Transverse colon (tissue), 4 donors: ENCODE measurements at regions not wholly inside any gene's neighbourhood (a gene's known extent, or its start where the extent isn't known, plus 50 kb on each side); places are given as distances from the start of the nearest gene placed in this dataset.

Source experiments
- DNase-seq: peaks from one replicate; pipeline ENCODE4 v3.0.0-alpha.2; 2019
- H3K27ac ChIP-seq, 4 donors: fragments of 200-600 bp; sonication (generic); 2 replicates each; pipeline ENCODE4 v1.5.1; 2016 to 2018; ENCODE audit warnings: inconsistent platforms in 4 of 4
- H3K27me3 ChIP-seq: fragments of 200-600 bp; sonication (generic); 2 replicates; pipeline ENCODE4 v1.5.1; 2017; ENCODE audit warnings: inconsistent platforms
- H3K36me3 ChIP-seq, 4 donors: fragments of 200-600 bp; sonication (generic); 2 replicates each; pipeline ENCODE4 v1.5.1; 2017 to 2019; ENCODE audit warnings: inconsistent platforms in 4 of 4
- H3K4me1 ChIP-seq, 4 donors: fragments of 200-600 bp; sonication (generic); 2 replicates each; pipeline ENCODE4 v1.5.1; 2017 to 2020; ENCODE audit warnings: inconsistent platforms in 4 of 4
- H3K4me3 ChIP-seq, 4 donors: fragments of 200-600 bp; sonication (generic); 1 replicate in 1 of 4; 2 replicates in 3 of 4; pipeline versions ENCODE4 v1.5.1 to v1.6.1; 2017 to 2019; ENCODE audit warnings: inconsistent platforms in 4 of 4
- H3K9me3 ChIP-seq, 2 donors: fragments of 200-600 bp; sonication (generic); 2 replicates each; pipeline ENCODE4 v1.5.1; 2017 to 2019; ENCODE audit warnings: inconsistent platforms in 2 of 2
- EP300 ChIP-seq: sonication (generic); formaldehyde crosslinking; IDR thresholded peaks from one replicate; pipeline ENCODE4 v1.6.1; 2017; ENCODE audit warnings: antibody characterized with exemption, low read depth
- POLR2A ChIP-seq: fragments of 450-650 bp; IDR thresholded peaks from one replicate; pipeline ENCODE4 v1.6.1; 2016; ENCODE audit warnings: antibody characterized with exemption, mild to moderate bottlenecking, moderate library complexity
- POLR2AphosphoS5 ChIP-seq, 3 donors: sonication (generic); formaldehyde crosslinking; IDR thresholded peaks; one replicate each; pipeline ENCODE4 v1.6.1; 2016; ENCODE audit warnings: antibody characterized with exemption in 3 of 3
- WGBS, 2 donors: methylation state at CpG; one replicate each; pipeline ENCODE4 v1.1.5; 2018; ENCODE audit warnings: low coverage in 1 of 2; 5-methylcytosine and 5-hydroxymethylcytosine counted together
- in situ Hi-C, 4 donors: fragments of 200-750 bp; cut with MboI; loops; one replicate each; pipeline versions ENCODE4 v1.15.0 to v1.15.1; 2017; ENCODE audit warnings: low sequenced_read_pairs in 3 of 4, low pct_ligation_motif_present in 1 of 4, low pct_unique_long_range_greater_than_20kb in 1 of 4
- intact Hi-C: fragments of 100-400 bp; cut with DNase I; formaldehyde crosslinking; loops from one replicate; pipeline ENCODE4 v1.15.1; 2023; ENCODE audit warnings: low total_unique reads
- TF ChIP-seq, protein P1 (sequence below), 5 experiments: fragments of 200-600 bp in 3 of 5; fragments of 450-650 bp in 2 of 5; sonication (generic) in 3 of 5; IDR thresholded peaks; 1 replicate in 2 of 5; 2 replicates in 3 of 5; pipeline ENCODE4 v1.5.1; 2016 to 2017; ENCODE audit warnings: antibody characterized with exemption in 5 of 5, inconsistent platforms in 3 of 5, mild to moderate bottlenecking in 2 of 5, moderate library complexity in 1 of 5

DNA sequence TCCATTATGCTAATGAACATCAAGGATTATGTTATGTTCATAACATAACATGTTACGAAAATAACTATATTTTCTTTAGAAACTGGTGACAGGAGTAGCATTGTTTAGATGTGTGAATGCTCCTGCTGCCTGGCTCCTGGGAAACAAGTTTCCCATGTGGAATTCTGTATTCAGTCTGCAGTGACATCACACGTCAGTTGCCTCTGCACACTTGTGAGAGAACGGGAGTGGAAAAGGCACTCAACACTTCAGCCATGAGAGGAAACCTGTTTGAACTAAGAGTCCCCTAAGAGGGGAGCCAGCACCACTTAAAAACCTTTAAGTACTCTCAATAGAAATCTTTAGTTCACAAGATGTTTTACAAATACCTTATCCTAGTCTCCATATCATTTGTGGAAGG, 140.3 kb upstream of the FAM20C start:
- no peak for DNase-seq
- Histone ChIP-seq H3K4me1 (no peaks in the 10 kb centered on the region), H3K4me3 (no peak overlapping the region), H3K27ac (no peak overlapping the region), H3K9me3 (no peaks in the 10 kb centered on the region), H3K27me3 (no peaks in the 10 kb centered on the region), H3K36me3 (no peaks in the 10 kb centered on the region)
- in situ Hi-C loops: no loop called here
- WGBS, 2 donors: 30 to 62% methylated on average over 3 of the region's 3 CpGs
- TF ChIP-seq, protein P1, sequence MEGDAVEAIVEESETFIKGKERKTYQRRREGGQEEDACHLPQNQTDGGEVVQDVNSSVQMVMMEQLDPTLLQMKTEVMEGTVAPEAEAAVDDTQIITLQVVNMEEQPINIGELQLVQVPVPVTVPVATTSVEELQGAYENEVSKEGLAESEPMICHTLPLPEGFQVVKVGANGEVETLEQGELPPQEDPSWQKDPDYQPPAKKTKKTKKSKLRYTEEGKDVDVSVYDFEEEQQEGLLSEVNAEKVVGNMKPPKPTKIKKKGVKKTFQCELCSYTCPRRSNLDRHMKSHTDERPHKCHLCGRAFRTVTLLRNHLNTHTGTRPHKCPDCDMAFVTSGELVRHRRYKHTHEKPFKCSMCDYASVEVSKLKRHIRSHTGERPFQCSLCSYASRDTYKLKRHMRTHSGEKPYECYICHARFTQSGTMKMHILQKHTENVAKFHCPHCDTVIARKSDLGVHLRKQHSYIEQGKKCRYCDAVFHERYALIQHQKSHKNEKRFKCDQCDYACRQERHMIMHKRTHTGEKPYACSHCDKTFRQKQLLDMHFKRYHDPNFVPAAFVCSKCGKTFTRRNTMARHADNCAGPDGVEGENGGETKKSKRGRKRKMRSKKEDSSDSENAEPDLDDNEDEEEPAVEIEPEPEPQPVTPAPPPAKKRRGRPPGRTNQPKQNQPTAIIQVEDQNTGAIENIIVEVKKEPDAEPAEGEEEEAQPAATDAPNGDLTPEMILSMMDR (IDR thresholded peaks at IDR 0.05): no peak
- TF ChIP-seq POLR2A (no peak), POLR2AphosphoS5 (IDR thresholded peaks at IDR 0.05) (no peak), EP300 (no peak)
- intact Hi-C loops: no loop called here

DNA sequence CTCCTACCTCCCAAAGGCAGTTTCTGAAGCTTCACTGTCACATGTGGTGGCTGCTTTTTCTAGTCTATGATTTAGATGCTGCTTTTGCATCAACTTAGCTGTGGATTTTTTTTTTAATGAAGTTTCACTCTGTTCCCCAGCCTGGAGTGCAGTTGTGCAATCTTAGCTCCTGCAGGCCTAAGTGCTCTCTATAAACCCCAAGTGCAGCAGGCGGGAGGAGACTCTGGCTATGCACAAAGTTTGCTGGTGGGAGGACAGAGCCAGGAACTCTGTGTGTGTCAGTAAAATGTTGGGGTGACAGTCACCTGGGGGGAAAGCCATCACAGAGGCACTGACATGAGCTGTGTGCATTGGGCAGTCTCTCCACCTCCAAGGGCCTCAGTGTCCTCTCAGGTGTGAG, 138.8 kb upstream of the FAM20C start:
- in situ Hi-C loops: no loop called here
- no peak for TF ChIP-seq POLR2AphosphoS5 (IDR thresholded peaks at IDR 0.05)
- no peak for TF ChIP-seq POLR2A
- TF ChIP-seq, protein P1 (IDR thresholded peaks at IDR 0.05): no peak
- TF ChIP-seq EP300: no peak
- Histone ChIP-seq H3K4me1 (no peaks in the 10 kb centered on the region), H3K27ac (no peak overlapping the region), H3K4me3 (no peak overlapping the region), H3K27me3 (no peaks in the 10 kb centered on the region), H3K36me3 (no peaks in the 10 kb centered on the region), H3K9me3 (no peaks in the 10 kb centered on the region)
- no peak for DNase-seq
- WGBS, 2 donors: 93% methylated on average over 1 of the region's 1 CpG; no CpG with 5 or more reads in 1 of the 2 donors
- intact Hi-C loops: no loop called here

DNA sequence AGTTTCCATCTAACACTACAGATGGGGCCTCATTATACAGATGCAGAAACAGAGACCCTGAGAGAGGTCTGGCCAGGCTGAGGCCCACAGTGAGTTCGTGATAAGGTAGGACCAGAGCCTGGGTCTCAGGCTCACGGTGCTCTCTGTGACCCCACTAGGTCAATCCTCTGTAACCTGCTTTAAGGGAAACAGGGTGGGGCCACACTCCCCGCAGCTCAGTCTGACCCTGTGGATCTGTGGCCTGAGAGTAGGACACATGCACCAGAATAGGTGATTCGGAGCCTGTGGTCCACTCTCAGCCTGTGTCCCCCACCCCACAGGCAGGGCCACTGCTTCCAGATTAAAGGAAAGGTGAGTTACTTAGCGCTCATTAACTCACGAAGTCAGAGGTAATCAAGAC, 137.8 kb upstream of the FAM20C start:
- WGBS, 2 donors: 89 to 100% methylated on average over 2 to 6 of the region's 6 CpGs
- H3K9me3 ChIP-seq: no peaks in the 10 kb centered on the region
- no peak for DNase-seq
- TF ChIP-seq POLR2A (no peak), EP300 (no peak), POLR2AphosphoS5 (IDR thresholded peaks at IDR 0.05) (no peak)
- TF ChIP-seq, protein P1 (IDR thresholded peaks at IDR 0.05): no peak
- no peak overlapping the region for H3K27ac ChIP-seq
- intact Hi-C loops (no loop called here), in situ Hi-C loops (no loop called here)
- no peak overlapping the region for H3K4me3 ChIP-seq
- no peaks in the 10 kb centered on the region for H3K36me3 ChIP-seq
- H3K4me1 ChIP-seq: no peaks in the 10 kb centered on the region
- no peaks in the 10 kb centered on the region for H3K27me3 ChIP-seq

DNA sequence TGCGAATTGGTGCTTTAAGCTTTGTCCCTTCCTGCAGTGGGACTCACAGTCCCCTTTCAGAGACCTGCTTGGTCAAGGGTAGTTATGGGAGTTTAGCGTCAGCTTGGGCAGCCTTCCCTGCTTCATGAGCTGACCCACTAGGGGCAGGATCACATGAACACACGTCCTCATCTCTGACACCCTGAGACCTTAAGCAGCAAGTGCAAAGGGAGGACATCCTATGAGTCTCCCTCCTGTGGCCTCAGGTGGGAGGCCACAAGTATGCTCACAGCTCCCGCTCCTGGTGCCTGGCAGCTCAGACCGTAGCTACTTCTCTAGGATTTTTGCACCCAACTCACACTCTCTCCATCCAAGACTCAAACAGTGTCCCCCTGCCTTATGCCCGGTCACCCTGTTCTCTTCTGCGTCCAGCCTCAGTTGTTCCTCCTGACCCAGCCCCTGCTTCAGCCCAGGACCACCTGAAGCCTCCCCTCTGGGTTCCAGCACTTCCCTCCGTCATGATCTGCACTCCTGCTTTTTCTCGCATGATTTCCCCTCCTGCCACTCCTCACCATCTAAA, 136.6 kb upstream of the FAM20C start:
- in situ Hi-C loops (no loop called here), intact Hi-C loops (no loop called here)
- no peaks in the 10 kb centered on the region for H3K4me1 ChIP-seq
- WGBS, 2 donors: 85 to 92% methylated on average over 5 to 9 of the region's 9 CpGs
- no peak overlapping the region for H3K4me3 ChIP-seq
- no peaks in the 10 kb centered on the region for H3K9me3 ChIP-seq
- TF ChIP-seq, protein P1 (IDR thresholded peaks at IDR 0.05): no peak
- TF ChIP-seq POLR2AphosphoS5 (IDR thresholded peaks at IDR 0.05): no peak
- H3K27ac ChIP-seq: no peak overlapping the region
- H3K36me3 ChIP-seq: no peaks in the 10 kb centered on the region
- no peak for DNase-seq
- H3K27me3 ChIP-seq: no peaks in the 10 kb centered on the region
